ENCODE measurements at regions not wholly inside any gene's neighbourhood (a gene's known extent, or its start where the extent isn't known, plus 50 kb on each side); places are given as distances from the start of the nearest gene placed in this dataset.

GRCh38 chr4:62414563-62414962, 1214.4 kb downstream of the ADGRL3 start:
- no peak overlapping the region for H3K4me3 ChIP-seq (ENCODE audit: low read depth, low read length)
- DNase-seq (ENCODE audit: low read depth): no peak
- no peak for TF ChIP-seq CTCF (IDR thresholded peaks at IDR 0.05; ENCODE audit: insufficient read depth, low read depth, low read length, missing control alignments)

GRCh38 chr4:62410371-62411003, 1210.4 kb downstream of the ADGRL3 start:
- no peak for TF ChIP-seq CTCF (IDR thresholded peaks at IDR 0.05; ENCODE audit: insufficient read depth, low read depth, low read length, missing control alignments)
- no peak overlapping the region for H3K4me3 ChIP-seq (ENCODE audit: low read depth, low read length)
- DNase-seq (ENCODE audit: low read depth): no peak

GRCh38 chr4:62408454-62408853, 1208.3 kb downstream of the ADGRL3 start:
- no peak overlapping the region for H3K4me3 ChIP-seq (ENCODE audit: low read depth, low read length)
- TF ChIP-seq CTCF (IDR thresholded peaks at IDR 0.05; ENCODE audit: insufficient read depth, low read depth, low read length, missing control alignments): no peak
- no peak for DNase-seq (ENCODE audit: low read depth)

GRCh38 chr4:62407534-62407933, 1207.4 kb downstream of the ADGRL3 start:
- H3K4me3 ChIP-seq (ENCODE audit: low read depth, low read length): no peak overlapping the region
- TF ChIP-seq CTCF (IDR thresholded peaks at IDR 0.05; ENCODE audit: insufficient read depth, low read depth, low read length, missing control alignments): no peak
- DNase-seq (ENCODE audit: low read depth): no peak

- no peak for TF ChIP-seq CTCF (IDR thresholded peaks at IDR 0.05; ENCODE audit: insufficient read depth, low read depth, low read length, missing control alignments)
- no peak overlapping the region for H3K4me3 ChIP-seq (ENCODE audit: low read depth, low read length)
- no peak for DNase-seq (ENCODE audit: low read depth)
These were observed 1202.1 kb downstream of the ADGRL3 start for GRCh38 chr4:62402088-62402806.

GRCh38 chr4:62399242-62399641, 1199.1 kb downstream of the ADGRL3 start:
- DNase-seq (ENCODE audit: low read depth): peak; percentile 31
- H3K4me3 ChIP-seq (ENCODE audit: low read depth, low read length): no peak overlapping the region
- TF ChIP-seq CTCF (IDR thresholded peaks at IDR 0.05; ENCODE audit: insufficient read depth, low read depth, low read length, missing control alignments): no peak
